ENCODE measurements at regions not wholly inside any gene's neighbourhood (a gene's known extent, or its start where the extent isn't known, plus 50 kb on each side); places are given as distances from the start of the nearest gene placed in this dataset.

- TF ChIP-seq USF2 (CRISPR knock-in tag; IDR thresholded peaks at IDR 0.05) (no peak), TEAD4 (CRISPR knock-in tag; IDR thresholded peaks at IDR 0.05) (no peak), NFYB (CRISPR knock-in tag; conservative IDR thresholded peaks at IDR 0.05; ENCODE audit: low read depth) (no peak), FOXJ3 (CRISPR knock-in tag; IDR thresholded peaks at IDR 0.05; ENCODE audit: borderline replicate concordance) (no peak), ZNF121 (CRISPR knock-in tag; IDR thresholded peaks at IDR 0.05) (no peak), ZNF671 (CRISPR knock-in tag; IDR thresholded peaks at IDR 0.05) (no peak)
Observed at GRCh38 chr16:79891458-79891857, 290.9 kb upstream of the MAF start (continued).

DNA sequence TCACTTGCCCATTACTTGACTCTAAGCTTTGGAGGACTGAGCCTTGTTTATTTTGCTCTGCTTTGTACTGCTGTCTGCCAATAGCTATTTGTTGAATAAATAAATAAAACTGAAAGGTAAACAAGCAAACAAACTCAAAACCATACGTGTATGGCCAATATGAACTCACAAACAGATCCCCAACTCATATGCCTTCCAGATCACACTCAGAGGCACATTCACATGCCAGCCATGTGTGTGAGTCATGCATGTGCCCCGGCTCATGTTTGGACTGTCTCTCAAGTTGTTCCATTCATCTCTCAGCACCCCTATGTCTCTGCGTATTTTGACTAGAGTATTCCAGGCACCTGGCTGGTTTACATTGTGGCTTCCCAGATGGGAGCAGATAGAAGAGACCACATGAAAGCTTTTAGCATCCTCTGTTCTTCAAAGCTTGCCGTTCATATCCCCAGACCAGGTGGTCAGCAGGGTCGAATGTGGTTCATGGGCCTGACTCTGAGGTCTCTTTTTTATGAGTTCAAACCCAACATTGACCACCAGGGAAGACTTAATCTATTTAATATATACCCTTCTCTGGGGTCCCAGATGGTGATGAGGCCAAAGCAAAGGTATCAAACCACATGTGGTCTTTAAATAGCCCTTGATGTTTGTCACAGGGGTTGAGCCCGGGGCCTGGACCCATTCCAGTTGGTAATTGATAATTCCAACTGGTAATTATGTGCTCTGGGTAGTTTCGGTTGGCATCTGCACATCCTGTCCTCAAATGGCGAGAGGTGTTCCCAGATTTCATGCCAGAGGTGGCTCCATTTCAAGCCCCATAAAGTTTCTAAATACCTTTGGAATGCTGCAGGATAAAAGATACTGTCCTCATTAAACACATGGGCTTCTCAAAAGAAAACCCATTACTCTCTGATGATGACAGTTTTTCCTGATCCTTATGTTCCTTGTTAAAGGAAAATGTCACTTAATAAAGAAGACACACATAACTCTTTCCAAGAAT is 287.3 kb upstream of the MAF start:
- H3K4me3 Mint-ChIP-seq, result no peak overlapping the region
- H3K36me3 Mint-ChIP-seq, result no peaks in the 10 kb centered on the region
- DNase-seq (ENCODE audit: low spot score) (no peak), ATAC-seq (no peak)
- H3K27me3 Mint-ChIP-seq (ENCODE audit: low read depth), result no peaks in the 10 kb centered on the region
- peaks cover 4% of the 10 kb centered on the region; the same call in 1 of the 2 replicates for H3K4me1 Mint-ChIP-seq
- POLR2A ChIA-PET, result no interaction called here
- no peak for TF ChIP-seq KAT7 (CRISPR knock-in tag; IDR thresholded peaks at IDR 0.05; ENCODE audit: borderline replicate concordance)
- TF ChIP-seq ZBTB43 (CRISPR knock-in tag; IDR thresholded peaks at IDR 0.05), result no peak
- TF ChIP-seq HMGA2 (CRISPR knock-in tag; IDR thresholded peaks at IDR 0.05), result no peak
- no peak for TF ChIP-seq SMAD4 (CRISPR knock-in tag; IDR thresholded peaks at IDR 0.05)
- no peak for TF ChIP-seq ELF4 (CRISPR knock-in tag; IDR thresholded peaks at IDR 0.05; ENCODE audit: low read depth)
- TF ChIP-seq ZNF138 (CRISPR knock-in tag; conservative IDR thresholded peaks at IDR 0.05), result no peak
- TF ChIP-seq ETV6 (CRISPR knock-in tag; IDR thresholded peaks at IDR 0.05), result no peak
- no peak for TF ChIP-seq FOXP1 (CRISPR knock-in tag; IDR thresholded peaks at IDR 0.05; ENCODE audit: borderline replicate concordance)
- TF ChIP-seq TEAD1 (CRISPR knock-in tag; IDR thresholded peaks at IDR 0.05), result no peak
- TF ChIP-seq JUN (CRISPR knock-in tag; IDR thresholded peaks at IDR 0.05), result no peak
- no peak for TF ChIP-seq ZNF416 (CRISPR knock-in tag; IDR thresholded peaks at IDR 0.05)
- TF ChIP-seq MYBL2 (CRISPR knock-in tag; IDR thresholded peaks at IDR 0.05), result no peak
- no peak for TF ChIP-seq JAZF1 (CRISPR knock-in tag; IDR thresholded peaks at IDR 0.05)
- TF ChIP-seq MLX (CRISPR knock-in tag; IDR thresholded peaks at IDR 0.05), result no peak
- TF ChIP-seq, protein P1, sequence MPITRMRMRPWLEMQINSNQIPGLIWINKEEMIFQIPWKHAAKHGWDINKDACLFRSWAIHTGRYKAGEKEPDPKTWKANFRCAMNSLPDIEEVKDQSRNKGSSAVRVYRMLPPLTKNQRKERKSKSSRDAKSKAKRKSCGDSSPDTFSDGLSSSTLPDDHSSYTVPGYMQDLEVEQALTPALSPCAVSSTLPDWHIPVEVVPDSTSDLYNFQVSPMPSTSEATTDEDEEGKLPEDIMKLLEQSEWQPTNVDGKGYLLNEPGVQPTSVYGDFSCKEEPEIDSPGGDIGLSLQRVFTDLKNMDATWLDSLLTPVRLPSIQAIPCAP (CRISPR knock-in tag; IDR thresholded peaks at IDR 0.05), result no peak
- no peak overlapping the region for H3K27ac Mint-ChIP-seq
- H3K9me3 Mint-ChIP-seq, result no peaks in the 10 kb centered on the region
- CTCF ChIA-PET, result no interaction called here

DNA sequence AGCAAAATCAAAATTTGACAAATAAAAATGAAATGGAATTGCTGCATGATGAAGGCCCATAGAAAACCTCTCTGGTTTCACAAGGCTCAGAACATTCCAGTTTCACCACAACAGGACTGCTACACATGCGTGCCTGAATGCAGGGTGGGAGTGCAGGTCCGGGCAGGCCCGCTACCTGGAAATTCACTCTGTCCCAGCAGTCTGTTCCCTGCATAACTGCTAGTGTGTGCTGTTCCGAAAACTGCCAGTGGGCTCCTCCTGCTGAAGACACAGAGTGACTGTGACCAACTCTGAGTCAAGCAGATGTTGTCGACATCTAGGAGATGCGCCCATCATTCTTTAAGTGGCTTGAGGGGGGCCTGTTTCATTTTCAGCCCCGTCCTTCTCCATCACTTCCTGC is 284.8 kb upstream of the MAF start:
- Mint-ChIP-seq H3K27ac (no peak overlapping the region), H3K36me3 (no peaks in the 10 kb centered on the region), H3K4me1 (peaks cover 4% of the 10 kb centered on the region; the same call in 1 of the 2 replicates), H3K4me3 (no peak overlapping the region), H3K27me3 (ENCODE audit: low read depth) (no peaks in the 10 kb centered on the region), H3K9me3 (no peaks in the 10 kb centered on the region)
- TF ChIP-seq ZBTB21 (CRISPR knock-in tag; IDR thresholded peaks at IDR 0.05; ENCODE audit: borderline replicate concordance) (no peak), GRHL2 (CRISPR knock-in tag; IDR thresholded peaks at IDR 0.05; ENCODE audit: insufficient replicate concordance, severe bottlenecking) (no peak), IRF2 (CRISPR knock-in tag; IDR thresholded peaks at IDR 0.05; ENCODE audit: borderline replicate concordance, low read depth) (no peak), MXD4 (CRISPR knock-in tag; IDR thresholded peaks at IDR 0.05; ENCODE audit: borderline replicate concordance) (no peak), ZBTB43 (CRISPR knock-in tag; IDR thresholded peaks at IDR 0.05) (no peak), E2F1 (CRISPR knock-in tag; IDR thresholded peaks at IDR 0.05) (no peak), TEAD1 (CRISPR knock-in tag; IDR thresholded peaks at IDR 0.05) (no peak), JAZF1 (CRISPR knock-in tag; IDR thresholded peaks at IDR 0.05) (no peak), ZNF396 (CRISPR knock-in tag; IDR thresholded peaks at IDR 0.05; ENCODE audit: borderline replicate concordance) (no peak), ZNF263 (CRISPR knock-in tag; IDR thresholded peaks at IDR 0.05; ENCODE audit: low read depth) (no peak), KAT7 (CRISPR knock-in tag; IDR thresholded peaks at IDR 0.05; ENCODE audit: borderline replicate concordance) (no peak)
- ChIA-PET CTCF (no interaction called here), POLR2A (no interaction called here)
- DNase-seq (ENCODE audit: low spot score) (no peak), ATAC-seq (peak; percentile 61)

Measured in WTC11 (cell line).